Endodermal cell (in vitro differentiated cells): ENCODE measurements at regions not wholly inside any gene's neighbourhood (a gene's known extent, or its start where the extent isn't known, plus 50 kb on each side); places are given as distances from the start of the nearest gene placed in this dataset.

Source experiments
- DNase-seq: peaks from one replicate; pipeline ENCODE4 v3.0.0-alpha.2; 2017
- H3K27ac ChIP-seq: 2 replicates; pipeline ENCODE4 v1.5.1; 2013; ENCODE audit warnings: mild to moderate bottlenecking, low read depth, low read length, moderate library complexity
- H3K27me3 ChIP-seq: 2 replicates; pipeline ENCODE4 v1.6.1; 2013; ENCODE audit warnings: mild to moderate bottlenecking, low read length, moderate library complexity; ENCODE audit not compliant: insufficient read depth, control insufficient read depth, poor library complexity, severe bottlenecking
- H3K36me3 ChIP-seq: 2 replicates; pipeline ENCODE4 v1.7.0; 2013; ENCODE audit warnings: mild to moderate bottlenecking, low read length, moderate library complexity; ENCODE audit not compliant: control insufficient read depth, insufficient read depth
- H3K4me1 ChIP-seq: one replicate; pipeline ENCODE4 v1.7.0; 2013; ENCODE audit warnings: low read length; ENCODE audit not compliant: control insufficient read depth, insufficient read depth
- H3K4me3 ChIP-seq: 2 replicates; pipeline ENCODE4 v1.5.1; 2013; ENCODE audit warnings: mild to moderate bottlenecking, low read length, moderate library complexity
- H3K9ac ChIP-seq: 2 replicates; pipeline ENCODE4 v1.6.1; 2013; ENCODE audit warnings: mild to moderate bottlenecking, low read length, moderate library complexity; ENCODE audit not compliant: poor library complexity, severe bottlenecking; ENCODE audit errors: extremely low read depth
- H3K9me3 ChIP-seq: 2 replicates; pipeline ENCODE4 v1.6.1; 2013; ENCODE audit warnings: mild to moderate bottlenecking, low read length, moderate library complexity; ENCODE audit not compliant: control insufficient read depth
- H3K27ac Mint-ChIP-seq: 2 replicates; pipeline ENCODE4 v1.8.0; 2020; ENCODE audit warnings: mixed read lengths
- H3K27me3 Mint-ChIP-seq: 2 replicates; pipeline ENCODE4 v1.8.0; 2021; ENCODE audit warnings: mild to moderate bottlenecking, mixed read lengths; ENCODE audit not compliant: insufficient read depth
- H3K36me3 Mint-ChIP-seq: 2 replicates; pipeline ENCODE4 v1.8.0; 2020; ENCODE audit warnings: low read depth, mixed read lengths
- H3K4me1 Mint-ChIP-seq: 2 replicates; pipeline ENCODE4 v1.8.0; 2020; ENCODE audit warnings: mixed read lengths
- H3K4me3 Mint-ChIP-seq: 2 replicates; pipeline ENCODE4 v1.8.0; 2020; ENCODE audit warnings: mild to moderate bottlenecking, moderate library complexity, mixed read lengths
- H3K9me3 Mint-ChIP-seq: 2 replicates; pipeline ENCODE4 v1.8.0; 2020; ENCODE audit warnings: mild to moderate bottlenecking, mixed read lengths
- CTCF ChIP-seq: fragments of 200-600 bp; sonication (generic); conservative IDR thresholded peaks from 2 replicates; pipeline ENCODE4 v1.5.0; 2021; ENCODE audit warnings: antibody characterized with exemption, mild to moderate bottlenecking
- WGBS, 2 experiments: methylation state at CpG; one replicate each; pipeline versions ENCODE4 v1.1.5 to v1.1.7; 2013; ENCODE audit warnings: missing lambda C conversion rate in 2 of 2, mixed read lengths in 1 of 2; ENCODE audit not compliant: insufficient coverage in 1 of 2, insufficient read length in 1 of 2; 5-methylcytosine and 5-hydroxymethylcytosine counted together

GRCh38 chrX:14359727-14360126 is 169.6 kb upstream of the GLRA2 start:
- peaks cover 63% of the 10 kb centered on the region for H3K9me3 Mint-ChIP-seq
- H3K4me3 Mint-ChIP-seq = no peak overlapping the region
- Histone ChIP-seq H3K27me3 (no peaks in the 10 kb centered on the region), H3K4me3 (no peak overlapping the region), H3K9me3 (no peaks in the 10 kb centered on the region), H3K4me1 (no peaks in the 10 kb centered on the region), H3K9ac (no peak overlapping the region), H3K36me3 (no peaks in the 10 kb centered on the region), H3K27ac (no peak overlapping the region)
- no peaks in the 10 kb centered on the region for H3K36me3 Mint-ChIP-seq
- H3K27ac Mint-ChIP-seq = no peak overlapping the region
- H3K4me1 Mint-ChIP-seq = peaks cover 10% of the 10 kb centered on the region
- WGBS, 2 experiments = 50% methylated on average over 1 of the region's 1 CpG; no CpG with 5 or more reads in 1 of the 2 experiments
- no peaks in the 10 kb centered on the region for H3K27me3 Mint-ChIP-seq
- no peak for DNase-seq
- TF ChIP-seq CTCF = no peak

GRCh38 chrX:14359316-14359715 is 170.0 kb upstream of the GLRA2 start:
- DNase-seq = no peak
- peaks cover 10% of the 10 kb centered on the region for H3K4me1 Mint-ChIP-seq
- Histone ChIP-seq H3K4me1 (no peaks in the 10 kb centered on the region), H3K27me3 (no peaks in the 10 kb centered on the region), H3K27ac (no peak overlapping the region), H3K9ac (no peak overlapping the region), H3K36me3 (no peaks in the 10 kb centered on the region), H3K9me3 (no peaks in the 10 kb centered on the region), H3K4me3 (no peak overlapping the region)
- peaks cover 66% of the 10 kb centered on the region for H3K9me3 Mint-ChIP-seq
- H3K27ac Mint-ChIP-seq = no peak overlapping the region
- no peak for TF ChIP-seq CTCF
- no peak overlapping the region for H3K4me3 Mint-ChIP-seq
- H3K27me3 Mint-ChIP-seq = no peaks in the 10 kb centered on the region
- no peaks in the 10 kb centered on the region for H3K36me3 Mint-ChIP-seq
- 62% methylated on average over 2 of the region's 2 CpGs; no CpG with 5 or more reads in 1 of the 2 experiments for WGBS, 2 experiments

GRCh38 chrX:14357314-14357713 is 172.0 kb upstream of the GLRA2 start:
- DNase-seq = no peak
- Mint-ChIP-seq H3K27me3 (no peaks in the 10 kb centered on the region), H3K4me3 (no peak overlapping the region), H3K9me3 (peaks cover 61% of the 10 kb centered on the region), H3K27ac (no peak overlapping the region), H3K36me3 (no peaks in the 10 kb centered on the region), H3K4me1 (peaks cover 7% of the 10 kb centered on the region)
- Histone ChIP-seq H3K27me3 (no peaks in the 10 kb centered on the region), H3K36me3 (no peaks in the 10 kb centered on the region), H3K9me3 (peaks cover 5% of the 10 kb centered on the region), H3K4me1 (peaks cover 5% of the 10 kb centered on the region), H3K4me3 (no peak overlapping the region), H3K27ac (no peak overlapping the region), H3K9ac (no peak overlapping the region)
- no peak for TF ChIP-seq CTCF
